H1 (cell line): ENCODE measurements at regions not wholly inside any gene's neighbourhood (a gene's known extent, or its start where the extent isn't known, plus 50 kb on each side); places are given as distances from the start of the nearest gene placed in this dataset.

ENCODE experiments used
- CTCF ChIA-PET: fragments of 300-600 bp; sonication (Branson Sonifier 250); formaldehyde crosslinking; loops from one replicate; lab custom pipeline; 2021; ENCODE audit not compliant: partially characterized antibody; lab: Charles Lee
- POLR2A ChIA-PET: fragments of 300-600 bp; sonication (Branson Sonifier 250); formaldehyde crosslinking; loops from one replicate; lab custom pipeline; 2021; ENCODE audit warnings: inconsistent platforms; ENCODE audit not compliant: partially characterized antibody; lab: Charles Lee
- DNase-seq, 2 experiments: peaks; one replicate each; pipeline versions ENCODE4 v3.0.0 to v3.0.0-alpha.2; 2010 to 2022; ENCODE audit warnings: low spot score in 2 of 2, low read depth in 1 of 2, mixed read lengths in 1 of 2
- FAIRE-seq: peaks from 2 replicates; lab custom pipeline; 2011; peaks lifted over from hg19 to GRCh38; lab: Jason Lieb, UNC
- H2AFZ ChIP-seq: 2 replicates; pipeline ENCODE4 v1.8.1; 2012; ENCODE audit warnings: low read length, inconsistent platforms
- H2AK5ac ChIP-seq: 2 replicates; pipeline ENCODE4 v1.6.1; 2013; ENCODE audit warnings: low read depth, low read length
- H2BK120ac ChIP-seq: replicated peaks from 2 replicates; pipeline ENCODE3; 2013; ENCODE audit warnings: low read depth, low read length, inconsistent platforms
- H2BK12ac ChIP-seq: 2 replicates; pipeline ENCODE4 v1.6.1; 2013; ENCODE audit warnings: low read depth, low read length
- H2BK15ac ChIP-seq: 2 replicates; pipeline ENCODE4 v1.6.1; 2013; ENCODE audit warnings: low read length
- H2BK20ac ChIP-seq: 2 replicates; pipeline ENCODE4 v1.6.1; 2013; ENCODE audit warnings: low read length
- H2BK5ac ChIP-seq: 2 replicates; pipeline ENCODE4 v1.6.1; 2013; ENCODE audit warnings: low read depth, low read length
- H3K14ac ChIP-seq: 2 replicates; pipeline ENCODE4 v1.6.1; 2013; ENCODE audit warnings: inconsistent platforms; ENCODE audit not compliant: insufficient read length
- H3K18ac ChIP-seq: 2 replicates; pipeline ENCODE4 v1.6.1; 2013; ENCODE audit warnings: low read length; ENCODE audit errors: extremely low read depth
- H3K23ac ChIP-seq: 2 replicates; pipeline ENCODE4 v1.6.1; 2013; ENCODE audit warnings: inconsistent platforms; ENCODE audit not compliant: insufficient read length
- H3K23me2 ChIP-seq: 2 replicates; pipeline ENCODE4 v1.6.1; 2013; ENCODE audit warnings: low read depth, low read length
- H3K27ac ChIP-seq: 2 replicates; pipeline ENCODE4 v1.6.1; 2011; ENCODE audit warnings: low read depth, low read length, inconsistent platforms
- H3K27me3 ChIP-seq, 4 experiments: replicated peaks in 1 of 4; 1 replicate in 1 of 4; 2 replicates in 3 of 4; pipeline versions ENCODE4 v1.6.1 to v1.8.1; 2011 to 2013; ENCODE audit warnings: low read length in 3 of 4, mild to moderate bottlenecking in 3 of 4, inconsistent platforms in 2 of 4, mixed read lengths in 2 of 4, moderate library complexity in 1 of 4; ENCODE audit not compliant: control insufficient read depth in 3 of 4, insufficient read depth in 3 of 4; ENCODE audit errors: extremely low read depth in 1 of 4
- H3K36me3 ChIP-seq, 4 experiments: 2 replicates each; pipeline versions ENCODE4 v1.6.1 to v1.8.1; 2011 to 2013; ENCODE audit warnings: mild to moderate bottlenecking in 4 of 4, low read length in 3 of 4, moderate library complexity in 2 of 4, control low read depth in 1 of 4, inconsistent platforms in 1 of 4; ENCODE audit not compliant: insufficient read depth in 4 of 4, control insufficient read depth in 2 of 4
- H3K4ac ChIP-seq: replicated peaks from 2 replicates; pipeline ENCODE3; 2013; ENCODE audit warnings: low read length, low read depth, mixed read lengths, inconsistent platforms; ENCODE audit not compliant: insufficient read length
- H3K4me1 ChIP-seq, 4 experiments: replicated peaks in 1 of 4; 1 replicate in 1 of 4; 2 replicates in 3 of 4; pipeline versions ENCODE4 v1.6.1 to v1.8.1; 2011 to 2013; ENCODE audit warnings: low read length in 3 of 4, inconsistent platforms in 2 of 4, mixed read lengths in 1 of 4; ENCODE audit not compliant: insufficient read depth in 4 of 4, control insufficient read depth in 3 of 4
- H3K4me2 ChIP-seq, 2 experiments: 2 replicates each; pipeline versions ENCODE4 v1.6.1 to v1.8.1; 2011 to 2013; ENCODE audit warnings: low read depth in 2 of 2, low read length in 2 of 2, control low read depth in 1 of 2, inconsistent platforms in 1 of 2, mild to moderate bottlenecking in 1 of 2; ENCODE audit not compliant: insufficient read depth in 1 of 2
- H3K4me3 ChIP-seq, 4 experiments: fragments of 200-600, 300-600 bp in 1 of 4; sonication (generic), shearing (Covaris generic), sonication (Bioruptor Twin) in 1 of 4; 2 replicates each; pipeline versions ENCODE4 v1.5.1 to v1.8.1; 2011 to 2016; ENCODE audit warnings: low read length in 4 of 4, low read depth in 3 of 4, control low read depth in 2 of 4, inconsistent platforms in 2 of 4, mild to moderate bottlenecking in 2 of 4, mixed read lengths in 1 of 4, moderate library complexity in 1 of 4; ENCODE audit not compliant: insufficient read depth in 2 of 4; ENCODE audit errors: extremely low read depth in 1 of 4
- H3K56ac ChIP-seq: replicated peaks from 2 replicates; pipeline ENCODE3; 2013; ENCODE audit warnings: low read depth, mild to moderate bottlenecking, mixed read lengths, low read length, inconsistent platforms; ENCODE audit not compliant: insufficient read length
- H3K79me1 ChIP-seq: 2 replicates; pipeline ENCODE4 v1.6.1; 2013; ENCODE audit warnings: low read depth, low read length, control low read depth
- H3K79me2 ChIP-seq, 2 experiments: 2 replicates each; pipeline versions ENCODE4 v1.6.1 to v1.8.1; 2012 to 2013; ENCODE audit warnings: low read length in 2 of 2, mild to moderate bottlenecking in 2 of 2, inconsistent platforms in 1 of 2; ENCODE audit not compliant: insufficient read depth in 2 of 2, control insufficient read depth in 1 of 2
- H3K9ac ChIP-seq, 4 experiments: replicated peaks in 1 of 4; 1 replicate in 1 of 4; 2 replicates in 3 of 4; pipeline versions ENCODE4 v1.6.1 to v1.8.1; 2011 to 2013; ENCODE audit warnings: low read depth in 3 of 4, low read length in 3 of 4, control low read depth in 2 of 4, mild to moderate bottlenecking in 2 of 4, moderate library complexity in 2 of 4, inconsistent platforms in 1 of 4; ENCODE audit errors: extremely low read depth in 1 of 4
- H3K9me3 ChIP-seq, 2 experiments: 2 replicates each; pipeline versions ENCODE4 v1.6.1 to v1.8.1; 2012 to 2013; ENCODE audit warnings: mild to moderate bottlenecking in 2 of 2, moderate library complexity in 2 of 2, control low read depth in 1 of 2, inconsistent platforms in 1 of 2, low read depth in 1 of 2, low read length in 1 of 2, mixed read lengths in 1 of 2; ENCODE audit not compliant: insufficient read depth in 2 of 2
- H4K20me1 ChIP-seq, 2 experiments: replicated peaks in 1 of 2; 2 replicates each; pipeline versions ENCODE3 to v1.8.1; 2011 to 2013; ENCODE audit warnings: inconsistent platforms in 2 of 2, low read length in 2 of 2, mild to moderate bottlenecking in 1 of 2; ENCODE audit not compliant: insufficient read depth in 2 of 2, control insufficient read depth in 1 of 2
- H4K5ac ChIP-seq: 2 replicates; pipeline ENCODE4 v1.6.1; 2013; ENCODE audit warnings: low read length, low read depth, mixed read lengths, inconsistent platforms; ENCODE audit not compliant: insufficient read length
- H4K8ac ChIP-seq: 2 replicates; pipeline ENCODE4 v1.8.0; 2013; ENCODE audit warnings: mild to moderate bottlenecking, moderate library complexity, low read length, inconsistent platforms; ENCODE audit not compliant: insufficient read depth; ENCODE audit errors: extremely low read depth
- H4K91ac ChIP-seq: replicated peaks from 2 replicates; pipeline ENCODE3; 2013; ENCODE audit warnings: low read length, mixed read lengths, inconsistent platforms; ENCODE audit not compliant: insufficient read length
- CHD1 ChIP-seq: IDR thresholded peaks from 2 replicates; pipeline ENCODE4 v1.6.1; 2012; ENCODE audit warnings: low read depth, low read length, improper control_type of control experiment
- EP300 ChIP-seq, 2 experiments: IDR thresholded peaks; 1 replicate in 1 of 2; 2 replicates in 1 of 2; pipeline ENCODE4 v1.6.1; 2011 to 2012; ENCODE audit warnings: low read depth in 2 of 2, low read length in 2 of 2, mild to moderate bottlenecking in 2 of 2, borderline replicate concordance in 1 of 2, inconsistent platforms in 1 of 2, moderate library complexity in 1 of 2
- GABPA ChIP-seq: IDR thresholded peaks from 2 replicates; pipeline ENCODE4 v1.6.1; 2011; ENCODE audit warnings: mild to moderate bottlenecking, low read length, moderate library complexity, borderline replicate concordance; ENCODE audit not compliant: insufficient read depth
- POLR2A ChIP-seq, 2 experiments: IDR thresholded peaks; 1 replicate in 1 of 2; 2 replicates in 1 of 2; pipeline ENCODE4 v1.6.1; 2011; ENCODE audit warnings: low read depth in 2 of 2, low read length in 2 of 2, mild to moderate bottlenecking in 2 of 2; ENCODE audit errors: control extremely low read depth in 1 of 2
- RNF2 ChIP-seq: fragments of 200-900, 300-1000 bp; sonication (generic); IDR thresholded peaks from 2 replicates; pipeline ENCODE4 v1.7.1; 2016; ENCODE audit warnings: borderline replicate concordance, low read depth, mild to moderate bottlenecking, antibody characterized with exemption, low read length; ENCODE audit not compliant: poor library complexity, severe bottlenecking; ENCODE audit errors: missing control alignments
- RXRA ChIP-seq: IDR thresholded peaks from 2 replicates; pipeline ENCODE4 v1.6.1; 2011; ENCODE audit warnings: low read depth, mild to moderate bottlenecking, low read length, moderate library complexity; ENCODE audit not compliant: insufficient read depth
- SP1 ChIP-seq: IDR thresholded peaks from 2 replicates; pipeline ENCODE4 v1.6.1; 2011; ENCODE audit warnings: low read depth, low read length
- SP4 ChIP-seq: IDR thresholded peaks from 2 replicates; pipeline ENCODE4 v1.6.1; 2012; ENCODE audit warnings: low read length, inconsistent platforms
- SUZ12 ChIP-seq: fragments of 200-600 bp; sonication (generic); IDR thresholded peaks from 2 replicates; pipeline ENCODE4 v1.6.1; 2012; ENCODE audit warnings: mild to moderate bottlenecking, inconsistent platforms, low read length, moderate library complexity, mixed read lengths
- TAF7 ChIP-seq: optimal IDR thresholded peaks from 2 replicates; pipeline ENCODE3; 2011; ENCODE audit warnings: low read depth, mild to moderate bottlenecking, inconsistent platforms, low read length, moderate library complexity, borderline replicate concordance
- ZNF274 ChIP-seq: IDR thresholded peaks from 2 replicates; pipeline ENCODE4 v1.7.0; 2012; ENCODE audit warnings: low read length, borderline replicate concordance; ENCODE audit errors: extremely low read depth
- WGBS, 2 experiments: shearing (Covaris generic) in 1 of 2; methylation state at CpG; one replicate each; pipeline versions ENCODE4 v1.1.6 to v1.1.7; 2013 to 2015; ENCODE audit warnings: low lambda C conversion rate in 2 of 2, mixed read lengths in 2 of 2, inconsistent platforms in 1 of 2, low coverage in 1 of 2, missing lambda C conversion rate in 1 of 2; ENCODE audit not compliant: insufficient replicate concordance in 2 of 2, insufficient coverage in 1 of 2, insufficient read length in 1 of 2; ENCODE audit errors: extremely low coverage in 1 of 2, missing lambda C conversion rate in 1 of 2; 5-methylcytosine and 5-hydroxymethylcytosine counted together

GRCh38 chr1:94688646-94689045 is 131.5 kb upstream of the SLC44A3 start:
- 12% methylated on average over 3 of the region's 3 CpGs; no CpG with 5 or more reads in 1 of the 2 experiments for WGBS, 2 experiments
- FAIRE-seq (peak; percentile 94), DNase-seq (peak; percentile 71 to 84)
- peaks cover 7 to 10% of the 10 kb centered on the region in 2 experiments for H3K9me3 ChIP-seq
- H2BK12ac ChIP-seq: peak overlapping the region; percentile 54; the same call in 1 of the 2 replicates
- H2BK120ac ChIP-seq: peak overlapping the region; percentile 97
- no peaks in the 10 kb centered on the region for H3K79me2 ChIP-seq
- H2BK15ac ChIP-seq: no peak overlapping the region
- no peaks in the 10 kb centered on the region for H4K20me1 ChIP-seq
- H4K5ac ChIP-seq: no peak overlapping the region
- H3K4me2 ChIP-seq: peak overlapping the region in 1 of 2 experiments; percentile 9; a peak in 1 of 4 replicates
- no peak overlapping the region for H3K4ac ChIP-seq
- ChIA-PET CTCF (interaction anchor here (0.8 to 3.0 kb wide), 8 partner anchors 9 to 92 kb away, joined by 3 to 9 read pairs (median 3); no protein-coding TSS in a partner anchor), POLR2A (interaction anchor here (0.9 to 1.4 kb wide), 6 partner anchors 8 to 38 kb away, joined by 3 to 4 read pairs (median 3); no protein-coding TSS in a partner anchor)
- no peak overlapping the region for H3K9ac ChIP-seq
- no peak overlapping the region for H3K4me3 ChIP-seq
- H2AK5ac ChIP-seq: 0 out of 2 replicates have a peak overlapping the region, but pooled peaks have one; percentile 19
- H3K14ac ChIP-seq: no peak overlapping the region
- no peaks in the 10 kb centered on the region for H3K36me3 ChIP-seq
- H4K8ac ChIP-seq: no peak overlapping the region; the same call in 1 of the 2 replicates
- peaks cover 0 to 21% (median 6%) of the 10 kb centered on the region in 4 experiments; a peak in 5 of 7 replicates for H3K4me1 ChIP-seq
- no peak overlapping the region for H2AFZ ChIP-seq
- no peak overlapping the region for H3K56ac ChIP-seq
- H3K27me3 ChIP-seq: no peaks in the 10 kb centered on the region
- H2BK20ac ChIP-seq: peak overlapping the region; percentile 92; the same call in 1 of the 2 replicates
- H3K27ac ChIP-seq: no peak overlapping the region
- no peak overlapping the region for H4K91ac ChIP-seq
- H3K18ac ChIP-seq: no peak overlapping the region; the same call in 1 of the 2 replicates
- no peak overlapping the region for H3K23ac ChIP-seq
- no peaks in the 10 kb centered on the region for H3K79me1 ChIP-seq
- peak overlapping the region; percentile 80; the same call in 1 of the 2 replicates for H2BK5ac ChIP-seq
- no peaks in the 10 kb centered on the region for H3K23me2 ChIP-seq
- no peak for TF ChIP-seq CHD1
- no peak for TF ChIP-seq SP4
- no peak for TF ChIP-seq RXRA
- peak in 1 of 2 experiments; percentile 91; a peak in 1 of 3 replicates for TF ChIP-seq EP300 (IDR thresholded peaks at IDR 0.05; ENCODE audit: borderline replicate concordance in 1 of 2, low read depth in 2 of 2, low read length in 2 of 2)
- TF ChIP-seq SUZ12: no peak
- no peak for TF ChIP-seq POLR2A (IDR thresholded peaks at IDR 0.05; ENCODE audit: control extremely low read depth in 1 of 2, low read depth in 2 of 2, low read length in 2 of 2)
- no peak for TF ChIP-seq TAF7
- no peak for TF ChIP-seq GABPA
- TF ChIP-seq RNF2: no peak
- TF ChIP-seq SP1: peak; percentile 88
- TF ChIP-seq ZNF274: no peak
